LNCaP clone FGC (cell line): ENCODE measurements at regions not wholly inside any gene's neighbourhood (a gene's known extent, or its start where the extent isn't known, plus 50 kb on each side); places are given as distances from the start of the nearest gene placed in this dataset.

Experiments
- DNase-seq: peaks from one replicate; pipeline ENCODE4 v3.0.0-alpha.2; 2011; ENCODE audit warnings: low read depth
- H3K4me3 ChIP-seq: 2 replicates; pipeline ENCODE4 v1.5.1; 2011; ENCODE audit warnings: mild to moderate bottlenecking, low read depth, low read length, control low read depth
- TF ChIP-seq, protein P1 (sequence below): IDR thresholded peaks from 2 replicates; pipeline ENCODE4 v1.5.1; 2012; ENCODE audit warnings: mild to moderate bottlenecking; ENCODE audit not compliant: control insufficient read depth, insufficient read depth; ENCODE audit errors: extremely low read depth

GRCh38 chr17:27403480-27404005, 52.7 kb upstream of the KSR1 start:
- no peak for DNase-seq
- no peak overlapping the region for H3K4me3 ChIP-seq
- TF ChIP-seq, protein P1, sequence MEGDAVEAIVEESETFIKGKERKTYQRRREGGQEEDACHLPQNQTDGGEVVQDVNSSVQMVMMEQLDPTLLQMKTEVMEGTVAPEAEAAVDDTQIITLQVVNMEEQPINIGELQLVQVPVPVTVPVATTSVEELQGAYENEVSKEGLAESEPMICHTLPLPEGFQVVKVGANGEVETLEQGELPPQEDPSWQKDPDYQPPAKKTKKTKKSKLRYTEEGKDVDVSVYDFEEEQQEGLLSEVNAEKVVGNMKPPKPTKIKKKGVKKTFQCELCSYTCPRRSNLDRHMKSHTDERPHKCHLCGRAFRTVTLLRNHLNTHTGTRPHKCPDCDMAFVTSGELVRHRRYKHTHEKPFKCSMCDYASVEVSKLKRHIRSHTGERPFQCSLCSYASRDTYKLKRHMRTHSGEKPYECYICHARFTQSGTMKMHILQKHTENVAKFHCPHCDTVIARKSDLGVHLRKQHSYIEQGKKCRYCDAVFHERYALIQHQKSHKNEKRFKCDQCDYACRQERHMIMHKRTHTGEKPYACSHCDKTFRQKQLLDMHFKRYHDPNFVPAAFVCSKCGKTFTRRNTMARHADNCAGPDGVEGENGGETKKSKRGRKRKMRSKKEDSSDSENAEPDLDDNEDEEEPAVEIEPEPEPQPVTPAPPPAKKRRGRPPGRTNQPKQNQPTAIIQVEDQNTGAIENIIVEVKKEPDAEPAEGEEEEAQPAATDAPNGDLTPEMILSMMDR = no peak

DNA sequence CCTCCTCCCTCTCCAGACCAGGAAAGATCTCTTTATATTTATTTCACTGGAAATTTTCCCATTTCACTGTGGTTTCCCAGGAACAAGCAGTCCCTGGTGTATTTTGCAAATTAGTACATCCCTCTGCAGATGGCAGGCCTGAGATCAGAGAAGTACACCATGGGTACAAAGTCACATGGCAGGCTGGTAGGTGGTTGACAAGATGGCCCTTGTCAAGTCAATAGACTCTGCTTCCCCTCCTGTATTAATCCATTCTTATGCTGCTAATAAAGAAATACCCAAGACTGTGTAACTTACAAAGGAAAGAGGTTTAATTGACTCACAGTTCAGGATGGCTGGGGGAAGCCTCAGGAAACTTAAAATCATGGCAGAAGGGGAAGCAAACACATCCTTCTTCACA, 51.6 kb upstream of the KSR1 start:
- TF ChIP-seq, protein P1 = no peak

More for the DNA sequence above, 51.6 kb upstream of the KSR1 start:
- no peak for DNase-seq
- no peak overlapping the region for H3K4me3 ChIP-seq
